ENCODE measurements at regions not wholly inside any gene's neighbourhood (a gene's known extent, or its start where the extent isn't known, plus 50 kb on each side); places are given as distances from the start of the nearest gene placed in this dataset.

DNA sequence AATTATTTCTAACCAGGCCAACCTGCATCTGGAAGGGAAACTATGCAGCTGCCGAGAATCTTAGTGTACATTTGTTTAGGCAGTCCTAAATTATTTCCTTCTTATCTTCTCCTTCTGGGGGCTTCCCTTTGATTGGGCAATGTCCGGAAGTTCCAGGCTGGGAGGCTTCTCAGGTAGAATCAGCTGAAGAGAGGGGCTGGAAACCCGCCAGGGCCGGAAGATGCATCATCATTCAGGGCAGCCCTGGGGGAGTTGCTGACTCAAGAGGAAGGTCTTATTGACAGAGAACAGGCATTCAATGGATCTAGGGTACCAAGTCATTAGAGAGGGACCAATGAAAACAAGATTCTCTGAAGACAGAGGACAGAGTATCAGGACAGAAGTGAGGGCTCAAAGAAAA, 150.7 kb downstream of the BLID start:
- H3K27ac ChIP-seq (ENCODE audit: extremely low read length, insufficient read depth, low read length), result no peak overlapping the region
- 43% methylated on average over 4 of the region's 4 CpGs for WGBS (ENCODE audit: low lambda C conversion rate)
- no peaks in the 10 kb centered on the region for H4K20me1 ChIP-seq (ENCODE audit: insufficient read depth, low read length)
- FAIRE-seq, result no peak
- peaks cover 11% of the 10 kb centered on the region for H3K4me1 ChIP-seq (ENCODE audit: insufficient read depth, low read length)
- POLR2A ChIA-PET, result no interaction called here
- intact Hi-C loops (cut with micrococcal nuclease; ENCODE audit: unreplicated experiment), result no loop called here
- H3K9me3 ChIP-seq (ENCODE audit: low read length), result no peaks in the 10 kb centered on the region
- H3K79me2 ChIP-seq (ENCODE audit: insufficient read depth, low read length), result no peaks in the 10 kb centered on the region
- no peak overlapping the region for H3K9ac ChIP-seq (ENCODE audit: insufficient read depth, low read depth, low read length)
- H3K4me2 ChIP-seq (ENCODE audit: low read depth, low read length), result no peak overlapping the region
- no peak overlapping the region for H3K4me3 ChIP-seq (replicated peaks in 1 of 3; ENCODE audit: insufficient read depth in 1 of 3, low read depth in 2 of 3, low read length in 3 of 3)
- CTCF ChIA-PET (ENCODE audit: low intra/inter-chr PET ratio, low total read pairs), result no interaction called here
- H3K27me3 ChIP-seq (ENCODE audit: control insufficient read depth in 1 of 2, insufficient read depth in 2 of 2, low read length in 2 of 2), result no peaks in the 10 kb centered on the region
- no peak for ATAC-seq
- H2AFZ ChIP-seq (ENCODE audit: low read length), result no peak overlapping the region
- in situ Hi-C loops (cut with HindIII; ENCODE audit: extremely low pct_ligation_motif_present, low pct_unique_long_range_greater_than_20kb), result no loop called here
- DNase-seq (ENCODE audit: low spot score), result no peak
- TF ChIP-seq FOSL2 (CRISPR knock-in tag; IDR thresholded peaks at IDR 0.05) (0 out of 2 replicates have a peak, but pooled peaks have one; percentile 22), HIC2 (CRISPR knock-in tag; IDR thresholded peaks at IDR 0.05; ENCODE audit: low read depth) (no peak)
- no peaks in the 10 kb centered on the region for H3K36me3 ChIP-seq (replicated peaks in 1 of 2; ENCODE audit: control insufficient read depth in 1 of 2, insufficient read depth in 2 of 2, low read length in 2 of 2)
- BruUV-seq (replicated peaks), result no TSS peak

- POLR2A ChIA-PET, result no interaction called here
- TF ChIP-seq PHF5A (CRISPR knock-in tag; IDR thresholded peaks at IDR 0.05; ENCODE audit: low read depth, unreplicated experiment) (no peak), ZNF629 (CRISPR knock-in tag; conservative IDR thresholded peaks at IDR 0.05) (no peak), ZNF343 (CRISPR knock-in tag; IDR thresholded peaks at IDR 0.05) (no peak), PCBP1 (IDR thresholded peaks at IDR 0.05; ENCODE audit: borderline replicate concordance, low read depth, low read length) (no peak), ZNF12 (CRISPR knock-in tag; IDR thresholded peaks at IDR 0.05) (no peak), RBM22 (optimal IDR thresholded peaks at IDR 0.05; ENCODE audit: low read length) (no peak), TAF15 (IDR thresholded peaks at IDR 0.05; ENCODE audit: low read depth, low read length, poor library complexity, severe bottlenecking) (no peak), ZNF547 (CRISPR knock-in tag; IDR thresholded peaks at IDR 0.05) (no peak), SNAI1 (CRISPR knock-in tag; IDR thresholded peaks at IDR 0.05; ENCODE audit: borderline replicate concordance) (no peak), ZNF383 (CRISPR knock-in tag; IDR thresholded peaks at IDR 0.05; ENCODE audit: borderline replicate concordance) (no peak), ZNF44 (CRISPR knock-in tag; IDR thresholded peaks at IDR 0.05) (no peak), ADNP (CRISPR knock-in tag; IDR thresholded peaks at IDR 0.05) (no peak), TFAP4 (IDR thresholded peaks at IDR 0.05; ENCODE audit: borderline replicate concordance, low read depth) (no peak)
- H3K4me3 ChIP-seq (replicated peaks in 1 of 3; ENCODE audit: insufficient read depth in 1 of 3, low read depth in 2 of 3, low read length in 3 of 3), result no peak overlapping the region
- intact Hi-C loops (cut with micrococcal nuclease; ENCODE audit: unreplicated experiment), result no loop called here
- 61% methylated on average over 4 of the region's 4 CpGs for WGBS (ENCODE audit: low lambda C conversion rate)
- H4K20me1 ChIP-seq (ENCODE audit: insufficient read depth, low read length), result no peaks in the 10 kb centered on the region
- H3K27me3 ChIP-seq (ENCODE audit: control insufficient read depth in 1 of 2, insufficient read depth in 2 of 2, low read length in 2 of 2), result no peaks in the 10 kb centered on the region
- BruUV-seq (replicated peaks), result no TSS peak
- H3K4me2 ChIP-seq (ENCODE audit: low read depth, low read length), result no peak overlapping the region
- no peak overlapping the region for H2AFZ ChIP-seq (ENCODE audit: low read length)
- in situ Hi-C loops (cut with HindIII; ENCODE audit: extremely low pct_ligation_motif_present, low pct_unique_long_range_greater_than_20kb), result no loop called here
- DNase-seq (ENCODE audit: low spot score) (no peak), FAIRE-seq (no peak), ATAC-seq (no peak)
- no peak overlapping the region for H3K9ac ChIP-seq (ENCODE audit: insufficient read depth, low read depth, low read length)
- H3K79me2 ChIP-seq (ENCODE audit: insufficient read depth, low read length), result no peaks in the 10 kb centered on the region
- no peaks in the 10 kb centered on the region for H3K9me3 ChIP-seq (ENCODE audit: low read length)
- H3K27ac ChIP-seq (ENCODE audit: extremely low read length, insufficient read depth, low read length), result no peak overlapping the region
- peaks cover 11% of the 10 kb centered on the region for H3K4me1 ChIP-seq (ENCODE audit: insufficient read depth, low read length)
- CTCF ChIA-PET (ENCODE audit: low intra/inter-chr PET ratio, low total read pairs), result no interaction called here
- no peaks in the 10 kb centered on the region for H3K36me3 ChIP-seq (replicated peaks in 1 of 2; ENCODE audit: control insufficient read depth in 1 of 2, insufficient read depth in 2 of 2, low read length in 2 of 2)
Observed at GRCh38 chr11:121964591-121964990, 151.4 kb downstream of the BLID start.

Measured in HepG2 (cell line).